ENCODE measurements at regions not wholly inside any gene's neighbourhood (a gene's known extent, or its start where the extent isn't known, plus 50 kb on each side); places are given as distances from the start of the nearest gene placed in this dataset.

DNA sequence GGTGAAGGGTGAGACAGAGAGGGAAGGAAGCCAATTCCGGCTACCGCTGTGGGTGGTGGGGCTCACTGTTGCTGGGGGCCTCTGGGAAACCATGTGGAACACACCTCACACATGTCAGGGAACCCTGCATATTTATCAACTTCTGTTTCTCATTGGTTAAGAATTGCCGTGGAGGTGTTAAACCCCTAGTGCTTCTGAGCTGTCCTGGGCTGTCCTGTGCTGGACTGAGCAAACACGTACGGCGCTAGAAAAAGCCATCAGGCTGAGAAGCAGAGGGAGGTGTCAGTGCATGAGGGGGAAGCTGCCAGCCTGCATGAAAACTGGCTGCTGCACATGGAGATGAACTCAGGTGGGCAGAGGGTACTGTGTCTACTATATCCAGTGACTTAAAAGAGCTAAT lies 103.9 kb upstream of the JAG1 start (continued):
- TF ChIP-seq MTF1 (CRISPR knock-in tag; IDR thresholded peaks at IDR 0.05) = no peak
- TF ChIP-seq ARHGAP35 (CRISPR knock-in tag; IDR thresholded peaks at IDR 0.05; ENCODE audit: borderline replicate concordance) = no peak
- TF ChIP-seq ZNF800 (CRISPR knock-in tag; IDR thresholded peaks at IDR 0.05) = no peak

DNA sequence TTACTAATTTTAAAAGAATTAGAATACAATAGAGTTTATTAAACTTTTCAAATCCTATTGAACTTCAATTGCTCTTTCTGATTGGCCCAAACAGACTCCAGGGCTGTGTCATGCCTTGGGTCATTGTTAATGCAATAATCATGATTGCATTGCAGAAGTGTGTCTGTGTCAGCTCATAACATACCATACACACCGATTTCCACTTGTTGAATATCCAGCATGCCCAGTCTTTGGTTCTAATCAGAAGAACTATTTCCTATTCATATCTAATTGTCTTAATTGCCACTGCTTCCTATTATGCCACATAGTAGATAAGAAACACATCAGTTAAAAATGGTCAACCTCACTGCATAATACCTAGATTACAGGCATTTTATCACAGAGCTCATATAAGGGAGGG lies 106.1 kb upstream of the JAG1 start:
- no peak overlapping the region for H3K9ac ChIP-seq (ENCODE audit: insufficient read depth, low read depth, low read length)
- no peak overlapping the region for H3K4me3 ChIP-seq (replicated peaks in 1 of 3; ENCODE audit: insufficient read depth in 1 of 3, low read depth in 2 of 3, low read length in 3 of 3)
- peaks cover 12% of the 10 kb centered on the region for H3K4me1 ChIP-seq (ENCODE audit: insufficient read depth, low read length)
- H2AFZ ChIP-seq (ENCODE audit: low read length) = no peak overlapping the region
- POLR2A ChIA-PET = no interaction called here
- in situ Hi-C loops (cut with HindIII; ENCODE audit: extremely low pct_ligation_motif_present, low pct_unique_long_range_greater_than_20kb) = no loop called here
- H3K4me2 ChIP-seq (ENCODE audit: low read depth, low read length) = no peak overlapping the region
- H4K20me1 ChIP-seq (ENCODE audit: insufficient read depth, low read length) = no peaks in the 10 kb centered on the region
- no peaks in the 10 kb centered on the region for H3K36me3 ChIP-seq (replicated peaks in 1 of 2; ENCODE audit: control insufficient read depth in 1 of 2, insufficient read depth in 2 of 2, low read length in 2 of 2)
- CTCF ChIA-PET (ENCODE audit: low intra/inter-chr PET ratio, low total read pairs) = no interaction called here
- 29% methylated on average over 1 of the region's 1 CpG for WGBS (ENCODE audit: low lambda C conversion rate)
- H3K27ac ChIP-seq (ENCODE audit: extremely low read length, insufficient read depth, low read length) = no peak overlapping the region
- H3K27me3 ChIP-seq (ENCODE audit: control insufficient read depth in 1 of 2, insufficient read depth in 2 of 2, low read length in 2 of 2) = peaks cover 0 to 10% of the 10 kb centered on the region in 2 experiments; a peak in 3 of 5 replicates
- no peaks in the 10 kb centered on the region for H3K79me2 ChIP-seq (ENCODE audit: insufficient read depth, low read length)
- ATAC-seq (no peak), FAIRE-seq (no peak), DNase-seq (ENCODE audit: low spot score) (no peak)
- H3K9me3 ChIP-seq (ENCODE audit: low read length) = no peaks in the 10 kb centered on the region
- intact Hi-C loops (cut with micrococcal nuclease; ENCODE audit: unreplicated experiment) = loop anchor here (5.0 kb wide), 2 partner anchors 82 to 1007 kb away; no protein-coding TSS in a partner anchor
- BruUV-seq (replicated peaks) = no TSS peak
- TF ChIP-seq ZNF121 (CRISPR knock-in tag; IDR thresholded peaks at IDR 0.05) = no peak
- no peak for TF ChIP-seq MZF1 (CRISPR knock-in tag; IDR thresholded peaks at IDR 0.05; ENCODE audit: borderline replicate concordance)
- no peak for TF ChIP-seq HNRNPK (IDR thresholded peaks at IDR 0.05; ENCODE audit: low read depth, low read length, poor library complexity, severe bottlenecking)
- TF ChIP-seq ZNF431 (CRISPR knock-in tag; IDR thresholded peaks at IDR 0.05; ENCODE audit: borderline replicate concordance, low read depth) = no peak
- no peak for TF ChIP-seq YEATS2 (CRISPR knock-in tag; IDR thresholded peaks at IDR 0.05; ENCODE audit: borderline replicate concordance)
- TF ChIP-seq HNRNPLL (IDR thresholded peaks at IDR 0.05; ENCODE audit: low read depth, low read length, poor library complexity, severe bottlenecking) = no peak
- no peak for TF ChIP-seq NCOA2 (CRISPR knock-in tag; IDR thresholded peaks at IDR 0.05)
- TF ChIP-seq, protein P1, sequence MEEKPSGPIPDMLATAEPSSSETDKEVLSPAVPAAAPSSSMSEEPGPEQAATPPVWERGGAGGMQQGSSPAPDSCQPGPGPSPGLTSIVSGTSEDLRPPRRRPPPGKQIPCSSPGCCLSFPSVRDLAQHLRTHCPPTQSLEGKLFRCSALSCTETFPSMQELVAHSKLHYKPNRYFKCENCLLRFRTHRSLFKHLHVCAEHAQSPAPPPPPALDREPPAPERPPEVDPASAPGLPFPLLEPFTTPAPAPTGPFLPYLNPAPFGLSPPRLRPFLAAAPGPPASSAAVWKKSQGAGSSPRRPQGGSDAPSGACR (CRISPR knock-in tag; IDR thresholded peaks at IDR 0.05) = no peak
- TF ChIP-seq, protein P2, sequence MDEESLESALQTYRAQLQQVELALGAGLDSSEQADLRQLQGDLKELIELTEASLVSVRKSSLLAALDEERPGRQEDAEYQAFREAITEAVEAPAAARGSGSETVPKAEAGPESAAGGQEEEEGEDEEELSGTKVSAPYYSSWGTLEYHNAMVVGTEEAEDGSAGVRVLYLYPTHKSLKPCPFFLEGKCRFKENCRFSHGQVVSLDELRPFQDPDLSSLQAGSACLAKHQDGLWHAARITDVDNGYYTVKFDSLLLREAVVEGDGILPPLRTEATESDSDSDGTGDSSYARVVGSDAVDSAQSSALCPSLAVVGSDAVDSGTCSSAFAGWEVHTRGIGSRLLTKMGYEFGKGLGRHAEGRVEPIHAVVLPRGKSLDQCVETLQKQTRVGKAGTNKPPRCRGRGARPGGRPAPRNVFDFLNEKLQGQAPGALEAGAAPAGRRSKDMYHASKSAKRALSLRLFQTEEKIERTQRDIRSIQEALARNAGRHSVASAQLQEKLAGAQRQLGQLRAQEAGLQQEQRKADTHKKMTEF (CRISPR knock-in tag; IDR thresholded peaks at IDR 0.05) = no peak
- no peak for TF ChIP-seq ZNF572 (CRISPR knock-in tag; IDR thresholded peaks at IDR 0.05)
- TF ChIP-seq CBFB (CRISPR knock-in tag; IDR thresholded peaks at IDR 0.05) = no peak
- TF ChIP-seq, protein P3, sequence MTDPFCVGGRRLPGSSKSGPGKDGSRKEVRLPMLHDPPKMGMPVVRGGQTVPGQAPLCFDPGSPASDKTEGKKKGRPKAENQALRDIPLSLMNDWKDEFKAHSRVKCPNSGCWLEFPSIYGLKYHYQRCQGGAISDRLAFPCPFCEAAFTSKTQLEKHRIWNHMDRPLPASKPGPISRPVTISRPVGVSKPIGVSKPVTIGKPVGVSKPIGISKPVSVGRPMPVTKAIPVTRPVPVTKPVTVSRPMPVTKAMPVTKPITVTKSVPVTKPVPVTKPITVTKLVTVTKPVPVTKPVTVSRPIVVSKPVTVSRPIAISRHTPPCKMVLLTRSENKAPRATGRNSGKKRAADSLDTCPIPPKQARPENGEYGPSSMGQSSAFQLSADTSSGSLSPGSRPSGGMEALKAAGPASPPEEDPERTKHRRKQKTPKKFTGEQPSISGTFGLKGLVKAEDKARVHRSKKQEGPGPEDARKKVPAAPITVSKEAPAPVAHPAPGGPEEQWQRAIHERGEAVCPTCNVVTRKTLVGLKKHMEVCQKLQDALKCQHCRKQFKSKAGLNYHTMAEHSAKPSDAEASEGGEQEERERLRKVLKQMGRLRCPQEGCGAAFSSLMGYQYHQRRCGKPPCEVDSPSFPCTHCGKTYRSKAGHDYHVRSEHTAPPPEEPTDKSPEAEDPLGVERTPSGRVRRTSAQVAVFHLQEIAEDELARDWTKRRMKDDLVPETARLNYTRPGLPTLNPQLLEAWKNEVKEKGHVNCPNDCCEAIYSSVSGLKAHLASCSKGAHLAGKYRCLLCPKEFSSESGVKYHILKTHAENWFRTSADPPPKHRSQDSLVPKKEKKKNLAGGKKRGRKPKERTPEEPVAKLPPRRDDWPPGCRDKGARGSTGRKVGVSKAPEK (CRISPR knock-in tag; IDR thresholded peaks at IDR 0.05; ENCODE audit: borderline replicate concordance) = no peak
